MM.1S (cell line): ENCODE measurements at regions not wholly inside any gene's neighbourhood (a gene's known extent, or its start where the extent isn't known, plus 50 kb on each side); places are given as distances from the start of the nearest gene placed in this dataset.

ENCODE experiments used
- EZH2 ChIP-seq: fragments of 300-600 bp; sonication (generic); optimal IDR thresholded peaks from 2 replicates; pipeline ENCODE3; 2017; ENCODE audit warnings: low read depth, mild to moderate bottlenecking, antibody characterized with exemption, low read length, mixed read lengths
- EZH2phosphoT487 ChIP-seq: fragments of 300-600 bp; sonication (generic); IDR thresholded peaks from 2 replicates; pipeline ENCODE4 v1.6.1; 2018; ENCODE audit warnings: antibody characterized with exemption, low read length
- TF ChIP-seq, protein P1 (sequence below): fragments of 300-600 bp; sonication (generic); IDR thresholded peaks from 2 replicates; pipeline ENCODE4 v1.5.1; 2016; ENCODE audit warnings: antibody characterized with exemption, low read length, mixed read lengths

DNA sequence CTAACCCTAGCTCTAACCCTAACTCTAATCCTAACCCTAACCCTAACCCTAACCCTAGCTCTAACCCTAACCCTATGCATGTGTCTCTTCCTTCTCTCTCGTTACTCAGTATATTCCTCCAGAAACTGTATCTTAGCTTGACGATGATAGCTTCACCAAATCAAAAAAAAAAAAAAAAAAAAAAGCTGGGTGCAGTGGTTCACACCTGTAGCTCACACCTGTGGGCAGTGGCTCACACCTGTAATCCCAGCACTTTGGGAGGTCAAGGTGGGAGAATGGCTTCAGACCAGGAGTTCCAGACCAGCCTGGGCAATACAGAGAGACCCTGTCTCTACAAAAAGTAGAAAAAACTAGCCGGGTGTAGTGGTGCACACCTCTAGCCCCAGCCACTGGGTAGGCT lies 414.0 kb downstream of the GATA3 start:
- TF ChIP-seq, protein P1, sequence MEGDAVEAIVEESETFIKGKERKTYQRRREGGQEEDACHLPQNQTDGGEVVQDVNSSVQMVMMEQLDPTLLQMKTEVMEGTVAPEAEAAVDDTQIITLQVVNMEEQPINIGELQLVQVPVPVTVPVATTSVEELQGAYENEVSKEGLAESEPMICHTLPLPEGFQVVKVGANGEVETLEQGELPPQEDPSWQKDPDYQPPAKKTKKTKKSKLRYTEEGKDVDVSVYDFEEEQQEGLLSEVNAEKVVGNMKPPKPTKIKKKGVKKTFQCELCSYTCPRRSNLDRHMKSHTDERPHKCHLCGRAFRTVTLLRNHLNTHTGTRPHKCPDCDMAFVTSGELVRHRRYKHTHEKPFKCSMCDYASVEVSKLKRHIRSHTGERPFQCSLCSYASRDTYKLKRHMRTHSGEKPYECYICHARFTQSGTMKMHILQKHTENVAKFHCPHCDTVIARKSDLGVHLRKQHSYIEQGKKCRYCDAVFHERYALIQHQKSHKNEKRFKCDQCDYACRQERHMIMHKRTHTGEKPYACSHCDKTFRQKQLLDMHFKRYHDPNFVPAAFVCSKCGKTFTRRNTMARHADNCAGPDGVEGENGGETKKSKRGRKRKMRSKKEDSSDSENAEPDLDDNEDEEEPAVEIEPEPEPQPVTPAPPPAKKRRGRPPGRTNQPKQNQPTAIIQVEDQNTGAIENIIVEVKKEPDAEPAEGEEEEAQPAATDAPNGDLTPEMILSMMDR, result no peak
- TF ChIP-seq EZH2, result no peak
- TF ChIP-seq EZH2phosphoT487, result no peak
